ENCODE measurements at regions not wholly inside any gene's neighbourhood (a gene's known extent, or its start where the extent isn't known, plus 50 kb on each side); places are given as distances from the start of the nearest gene placed in this dataset.

- H3K4ac ChIP-seq (replicated peaks; ENCODE audit: insufficient read length, low read depth, low read length), result no peak overlapping the region
- no peak overlapping the region for H3K4me3 ChIP-seq (ENCODE audit: extremely low read depth in 1 of 4, insufficient read depth in 2 of 4, low read depth in 3 of 4, low read length in 4 of 4)
- no peak overlapping the region for H2BK5ac ChIP-seq (ENCODE audit: low read depth, low read length)
- H2BK15ac ChIP-seq (ENCODE audit: low read length), result no peak overlapping the region
- no peak overlapping the region for H2AK5ac ChIP-seq (ENCODE audit: low read depth, low read length)
- no peaks in the 10 kb centered on the region for H3K36me3 ChIP-seq (ENCODE audit: control insufficient read depth in 2 of 4, insufficient read depth in 4 of 4, low read length in 3 of 4)
- no peak overlapping the region for H3K23ac ChIP-seq (ENCODE audit: insufficient read length)
- H2AFZ ChIP-seq (ENCODE audit: low read length), result no peak overlapping the region
- no peaks in the 10 kb centered on the region for H4K20me1 ChIP-seq (replicated peaks in 1 of 2; ENCODE audit: control insufficient read depth in 1 of 2, insufficient read depth in 2 of 2, low read length in 2 of 2)
- POLR2A ChIA-PET (ENCODE audit: partially characterized antibody), result no interaction called here
- no peak overlapping the region for H3K18ac ChIP-seq (ENCODE audit: extremely low read depth, low read length)
- H4K91ac ChIP-seq (replicated peaks; ENCODE audit: insufficient read length, low read length), result no peak overlapping the region
- CTCF ChIA-PET (ENCODE audit: partially characterized antibody), result interaction anchor here (0.9 kb wide), 1 partner anchor 10 kb away, joined by 3 read pairs; no protein-coding TSS in a partner anchor
- no peak overlapping the region for H3K27ac ChIP-seq (ENCODE audit: low read depth, low read length)
- H2BK12ac ChIP-seq (ENCODE audit: low read depth, low read length), result no peak overlapping the region
- no peaks in the 10 kb centered on the region for H3K79me2 ChIP-seq (ENCODE audit: control insufficient read depth in 1 of 2, insufficient read depth in 2 of 2, low read length in 2 of 2)
- FAIRE-seq, result no peak
- no peak overlapping the region for H3K9ac ChIP-seq (replicated peaks in 1 of 4; ENCODE audit: extremely low read depth in 1 of 4, low read depth in 3 of 4, low read length in 3 of 4)
- H2BK20ac ChIP-seq (ENCODE audit: low read length), result no peak overlapping the region
- no peak overlapping the region for H2BK120ac ChIP-seq (replicated peaks; ENCODE audit: low read depth, low read length)
- H4K8ac ChIP-seq (ENCODE audit: extremely low read depth, insufficient read depth, low read length), result no peak overlapping the region
- no peaks in the 10 kb centered on the region for H3K9me3 ChIP-seq (ENCODE audit: insufficient read depth in 2 of 2, low read depth in 1 of 2, low read length in 1 of 2)
- no peaks in the 10 kb centered on the region; the same call in 1 of the 2 replicates for H3K23me2 ChIP-seq (ENCODE audit: low read depth, low read length)
- H3K14ac ChIP-seq (ENCODE audit: insufficient read length), result no peak overlapping the region
- no peak for DNase-seq (ENCODE audit: low read depth in 1 of 2, low spot score in 2 of 2)
- TF ChIP-seq JUND (IDR thresholded peaks at IDR 0.05; ENCODE audit: low read length) (no peak), HDAC2 (IDR thresholded peaks at IDR 0.05; ENCODE audit: borderline replicate concordance in 1 of 2, low read depth in 2 of 2, low read length in 2 of 2) (no peak)
- H3K4me1 ChIP-seq (replicated peaks in 1 of 4; ENCODE audit: control insufficient read depth in 3 of 4, insufficient read depth in 4 of 4, low read length in 3 of 4), result no peaks in the 10 kb centered on the region
- no peak overlapping the region for H3K4me2 ChIP-seq (ENCODE audit: insufficient read depth in 1 of 2, low read depth in 2 of 2, low read length in 2 of 2)
- H3K79me1 ChIP-seq (ENCODE audit: low read depth, low read length), result no peaks in the 10 kb centered on the region
- 79% methylated on average over 1 of the region's 1 CpG; no CpG with 5 or more reads in 1 of the 2 experiments for WGBS, 2 experiments (ENCODE audit: extremely low coverage in 1 of 2, insufficient coverage in 1 of 2, insufficient read length in 1 of 2, insufficient replicate concordance in 2 of 2, low coverage in 1 of 2, low lambda C conversion rate in 2 of 2, missing lambda C conversion rate in 1 of 2)
- H3K27me3 ChIP-seq (replicated peaks in 1 of 4; ENCODE audit: control insufficient read depth in 3 of 4, extremely low read depth in 1 of 4, insufficient read depth in 3 of 4, low read length in 3 of 4), result no peaks in the 10 kb centered on the region
- no peak overlapping the region for H3K56ac ChIP-seq (replicated peaks; ENCODE audit: insufficient read length, low read depth, low read length)
- no peak overlapping the region for H4K5ac ChIP-seq (ENCODE audit: insufficient read length, low read depth, low read length)
These were observed 1302.3 kb downstream of the XPNPEP1 start for GRCh38 chr10:108620821-108621534.
